ENCODE measurements at regions not wholly inside any gene's neighbourhood (a gene's known extent, or its start where the extent isn't known, plus 50 kb on each side); places are given as distances from the start of the nearest gene placed in this dataset.

DNA sequence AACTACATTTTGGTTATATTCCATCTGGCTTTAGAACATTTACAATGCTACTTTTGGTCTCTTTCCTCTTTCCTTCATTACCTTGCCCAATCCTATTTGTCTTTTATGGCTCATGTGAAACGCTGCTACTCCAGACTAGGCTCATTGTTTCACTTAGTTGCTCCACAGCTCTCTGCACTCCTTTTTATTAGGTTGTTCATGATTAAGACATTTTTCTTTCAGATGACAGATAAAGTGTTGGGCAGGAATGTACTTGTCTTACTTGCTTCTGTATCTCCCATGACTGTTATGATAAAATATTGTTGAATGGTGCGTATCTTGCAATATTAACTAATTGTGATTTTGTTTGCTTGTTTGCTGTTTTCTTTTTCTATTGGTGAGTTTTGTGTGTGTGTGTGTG is 1532.3 kb downstream of the KCNT2 start:
- DNase-seq (ENCODE audit: low spot score) = no peak

DNA sequence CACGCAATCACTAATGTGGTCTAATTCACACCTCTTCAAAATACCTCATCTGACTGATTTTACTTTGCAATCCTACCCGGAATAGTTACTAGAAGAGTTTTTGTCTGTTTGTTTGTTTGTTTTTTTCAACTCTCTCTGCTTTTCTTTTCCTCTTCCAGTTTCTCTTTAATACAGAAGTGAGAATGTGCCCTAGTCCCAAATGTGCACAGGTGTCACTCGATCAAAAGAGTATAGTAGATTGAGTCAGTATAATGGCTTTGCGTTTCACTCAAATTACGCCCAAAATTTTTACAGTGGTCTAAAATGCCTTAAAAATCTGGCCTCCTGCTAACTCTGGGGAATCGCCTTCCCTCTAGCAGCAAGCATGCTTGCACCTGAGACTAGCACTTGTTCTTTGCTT is 1536.8 kb downstream of the KCNT2 start:
- no peak for DNase-seq (ENCODE audit: low spot score)

DNA sequence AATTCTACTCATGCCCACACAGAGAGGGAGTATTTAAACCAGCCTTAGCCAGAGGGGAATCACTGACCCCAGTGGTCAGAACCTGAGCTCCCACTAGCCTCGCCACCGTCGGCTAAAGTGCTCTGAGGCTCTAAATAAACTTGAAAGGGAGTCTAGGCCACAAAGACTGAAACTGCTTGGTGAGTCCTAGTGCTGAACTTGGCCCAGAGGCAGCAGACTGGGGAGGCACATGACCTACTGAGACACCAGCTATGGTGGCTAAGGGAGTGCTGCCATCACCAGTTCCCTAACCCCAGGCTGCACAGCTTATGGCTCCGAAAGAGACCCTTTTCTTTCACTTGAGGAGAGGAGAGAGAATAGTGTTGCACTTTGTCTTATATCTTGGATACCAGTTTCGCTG is 1542.8 kb downstream of the KCNT2 start:
- no peak for DNase-seq (ENCODE audit: low spot score)

DNA sequence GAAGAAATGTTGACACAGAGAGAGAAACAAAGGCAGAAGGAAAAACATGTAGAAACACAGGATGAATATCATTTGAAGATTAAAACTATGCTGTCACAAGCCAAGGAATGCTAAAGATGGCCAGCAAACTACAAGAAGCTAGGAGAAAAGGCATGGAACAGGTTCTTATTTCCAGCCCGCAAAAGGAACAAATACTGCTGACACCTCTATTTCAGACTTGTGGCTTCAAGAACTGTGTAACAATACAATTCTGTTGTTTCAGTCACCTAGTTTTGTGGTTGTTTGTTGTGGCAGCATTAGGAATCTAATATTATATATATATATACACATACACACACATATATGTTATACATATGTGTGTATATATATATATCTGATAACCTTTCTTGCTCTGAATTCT is 1543.9 kb downstream of the KCNT2 start:
- DNase-seq (ENCODE audit: low spot score) = no peak

DNA sequence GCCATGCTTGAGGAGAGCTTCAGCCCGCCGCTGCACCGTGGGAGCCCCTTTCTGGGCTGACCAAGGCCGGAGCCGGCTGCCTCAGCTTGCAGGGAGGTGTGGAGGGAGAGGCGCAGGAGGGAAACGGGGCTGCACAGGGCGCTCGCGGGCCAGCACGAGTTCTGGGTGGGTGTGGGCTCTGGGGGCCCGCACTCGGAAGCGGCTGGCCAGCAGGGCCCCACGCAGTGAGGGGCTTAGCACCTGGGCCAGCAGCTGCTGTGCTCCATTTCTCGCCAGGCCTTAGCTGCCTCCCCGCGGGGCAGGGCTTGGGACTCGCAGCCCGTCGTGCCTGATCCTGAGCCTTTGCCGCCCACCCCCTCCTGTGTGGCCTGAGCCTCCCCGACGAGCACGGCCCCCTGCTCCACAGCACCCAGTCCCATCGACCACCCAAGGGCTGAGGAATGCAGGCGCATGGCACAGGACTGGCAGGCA is 1554.0 kb downstream of the KCNT2 start:
- no peak for DNase-seq (ENCODE audit: low spot score)

DNA sequence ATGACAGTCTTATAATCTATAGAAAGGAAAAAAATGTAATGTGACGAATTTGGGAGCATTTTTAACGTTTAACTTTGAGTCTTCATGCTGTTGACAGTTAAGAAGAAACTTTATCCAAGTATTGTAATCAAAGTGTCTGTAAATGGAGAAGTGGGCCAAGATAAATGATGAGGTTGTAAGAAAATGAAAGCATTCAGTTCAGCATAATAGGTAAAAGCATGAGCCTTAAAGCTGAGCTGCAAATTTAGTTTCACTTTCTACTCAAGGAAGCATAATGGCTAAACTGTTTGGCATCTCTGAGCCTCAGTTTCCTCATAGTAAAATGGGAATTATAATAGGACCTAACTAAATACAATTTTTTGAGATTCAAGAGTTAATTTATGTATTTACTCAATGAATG is 1554.8 kb downstream of the KCNT2 start:
- DNase-seq (ENCODE audit: low spot score) = no peak

DNA sequence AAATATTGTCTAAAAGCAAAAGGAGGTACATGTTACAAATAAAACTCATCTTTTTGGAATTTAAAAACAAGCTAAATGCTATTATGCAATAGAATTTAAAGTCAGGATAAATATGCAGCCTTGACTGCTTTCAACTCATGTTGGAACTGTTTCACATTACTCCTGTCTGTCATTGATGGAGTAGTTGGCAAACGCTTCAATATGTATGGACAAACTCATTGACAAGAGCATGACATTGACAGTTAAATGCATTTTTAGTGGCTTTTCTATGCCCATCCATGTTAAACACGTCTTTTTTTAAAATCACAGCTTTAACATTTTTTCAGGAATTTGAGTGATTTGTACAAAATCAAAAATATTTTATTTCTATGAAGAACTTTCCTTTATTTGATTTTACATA is 1560.5 kb downstream of the KCNT2 start:
- DNase-seq (ENCODE audit: low spot score) = no peak

DNA sequence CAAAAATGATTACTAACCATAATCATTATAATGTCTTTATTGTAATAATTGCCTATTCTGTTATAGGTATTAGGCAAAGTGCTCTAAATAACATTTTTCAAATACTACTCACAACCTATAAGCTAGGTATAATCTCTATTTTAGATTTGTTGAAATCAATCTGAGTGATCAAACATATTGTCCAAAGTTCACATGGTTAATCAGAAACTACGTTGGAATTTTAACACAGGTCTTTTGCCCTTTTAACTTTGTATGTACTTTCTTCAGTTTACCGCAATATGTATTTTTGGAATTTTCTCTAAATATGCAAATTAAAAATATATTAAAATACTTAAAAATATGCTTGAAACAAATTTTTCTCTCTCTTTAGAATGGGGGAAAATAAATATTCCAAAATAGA is 1563.2 kb downstream of the KCNT2 start:
- DNase-seq (ENCODE audit: low spot score) = no peak

DNA sequence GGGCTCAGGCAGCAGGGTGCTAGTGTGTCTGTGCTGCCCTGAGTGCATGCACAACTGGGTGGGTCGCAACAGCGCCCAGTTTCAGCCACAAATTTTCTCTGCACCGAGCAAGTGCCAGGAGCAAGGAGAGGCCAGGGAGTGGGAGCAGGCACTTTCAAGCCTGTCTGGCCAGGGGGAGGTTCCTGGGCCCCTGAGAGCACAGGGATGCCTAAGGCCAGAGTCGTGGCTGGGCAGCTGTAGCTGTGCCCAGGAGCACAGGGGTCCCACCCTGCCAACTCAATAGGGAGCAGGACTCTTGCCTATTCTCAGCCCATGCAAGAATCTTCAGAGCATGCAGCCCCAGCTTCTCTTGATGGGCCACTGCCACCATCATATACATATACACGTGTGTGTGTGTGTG is 1577.4 kb downstream of the KCNT2 start:
- DNase-seq (ENCODE audit: low spot score) = no peak

DNA sequence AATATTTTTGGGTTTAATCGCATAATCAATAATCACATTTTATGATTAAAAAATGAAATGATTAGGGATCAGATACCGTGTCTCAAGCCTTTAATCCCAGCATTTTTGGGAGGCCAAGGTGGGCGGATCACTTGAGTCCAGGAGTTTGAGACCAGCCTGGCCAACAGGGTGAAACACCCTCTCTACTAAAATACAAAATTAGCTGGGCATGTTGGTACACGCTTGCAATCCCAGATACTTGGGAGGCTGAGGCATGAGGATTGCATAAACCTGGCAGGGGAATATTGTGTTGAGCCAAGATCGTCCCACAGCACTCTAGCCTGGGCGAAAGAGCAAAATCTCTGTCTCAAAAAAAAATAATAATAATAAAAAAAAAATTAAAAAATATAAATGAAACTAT is 1581.4 kb downstream of the KCNT2 start:
- DNase-seq (ENCODE audit: low spot score) = no peak

DNA sequence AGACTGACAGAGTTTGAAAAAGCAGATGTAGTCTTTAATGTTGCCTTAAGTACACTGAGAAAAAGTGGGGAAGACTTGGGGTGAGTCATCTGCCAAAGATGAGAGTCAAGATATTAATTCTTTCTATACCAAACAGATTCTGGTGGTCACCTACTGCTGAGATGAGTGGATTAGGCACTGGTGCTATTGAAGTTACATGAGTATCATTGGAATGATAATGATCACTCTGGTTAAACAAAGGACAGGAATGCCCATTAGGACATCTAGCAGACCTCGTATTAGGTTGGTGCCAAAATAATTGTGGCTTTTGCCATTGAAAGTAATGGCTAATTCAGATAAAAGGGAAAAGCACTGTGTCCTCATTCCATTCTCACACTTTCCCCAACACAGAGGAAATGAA is 1588.9 kb downstream of the KCNT2 start:
- DNase-seq (ENCODE audit: low spot score) = no peak

DNA sequence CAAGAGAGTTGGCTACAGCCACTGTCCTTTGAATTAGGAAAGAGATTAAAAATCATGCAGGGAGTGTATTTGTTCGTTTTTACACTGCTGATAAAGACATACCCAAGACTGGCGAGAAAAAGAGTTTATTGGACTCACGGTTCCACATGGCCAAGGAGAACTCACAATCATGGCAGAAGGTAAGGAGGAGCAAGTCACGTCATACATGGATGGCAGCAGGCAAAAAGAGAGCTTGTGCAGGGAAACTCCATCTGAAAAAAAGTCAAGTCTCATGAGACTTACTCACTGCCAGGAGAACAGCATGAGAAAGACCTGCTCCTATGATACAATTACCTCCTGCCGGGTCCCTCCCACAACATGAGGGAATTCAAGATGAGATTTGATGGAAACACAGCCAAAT is 1595.2 kb downstream of the KCNT2 start:
- DNase-seq (ENCODE audit: low spot score) = no peak

DNA sequence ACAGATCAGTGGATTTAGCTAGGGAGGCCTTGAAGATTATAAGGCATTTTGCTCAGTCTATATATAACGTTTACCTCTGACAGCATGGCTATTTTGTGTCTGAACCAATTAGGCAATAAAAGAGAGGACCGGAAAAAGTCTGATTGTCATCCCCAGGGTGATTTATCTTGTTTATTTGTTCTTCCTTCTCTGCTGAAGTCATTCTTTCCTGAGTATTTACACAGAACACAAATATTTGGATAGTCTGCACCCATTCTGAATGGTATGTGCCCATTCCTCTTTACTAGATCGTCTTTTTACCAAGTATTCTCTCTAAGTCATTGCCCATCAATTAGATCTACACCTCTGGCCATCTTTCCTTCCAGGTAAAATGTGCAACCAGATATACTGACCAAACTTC is 1602.9 kb downstream of the KCNT2 start:
- DNase-seq (ENCODE audit: low spot score) = no peak

DNA sequence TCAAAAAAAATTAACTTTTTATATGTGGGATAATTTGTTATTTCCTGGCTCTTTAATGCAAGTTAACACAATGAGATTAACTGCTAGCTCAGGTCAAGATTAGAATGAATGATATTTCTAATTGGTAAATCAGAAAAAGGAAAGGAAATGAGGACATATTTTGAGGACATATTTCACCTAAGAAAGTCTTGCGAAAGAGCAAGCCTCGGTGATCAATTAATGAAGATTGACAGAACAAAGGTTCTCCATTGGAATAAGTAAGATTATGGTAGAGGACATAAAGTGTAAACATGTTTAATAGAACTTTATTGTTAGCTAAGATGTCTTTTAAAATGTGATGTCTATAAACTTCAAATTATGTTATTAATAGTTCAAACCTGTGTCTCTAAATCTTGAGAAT is 1617.8 kb downstream of the KCNT2 start:
- DNase-seq (ENCODE audit: low spot score) = no peak

DNA sequence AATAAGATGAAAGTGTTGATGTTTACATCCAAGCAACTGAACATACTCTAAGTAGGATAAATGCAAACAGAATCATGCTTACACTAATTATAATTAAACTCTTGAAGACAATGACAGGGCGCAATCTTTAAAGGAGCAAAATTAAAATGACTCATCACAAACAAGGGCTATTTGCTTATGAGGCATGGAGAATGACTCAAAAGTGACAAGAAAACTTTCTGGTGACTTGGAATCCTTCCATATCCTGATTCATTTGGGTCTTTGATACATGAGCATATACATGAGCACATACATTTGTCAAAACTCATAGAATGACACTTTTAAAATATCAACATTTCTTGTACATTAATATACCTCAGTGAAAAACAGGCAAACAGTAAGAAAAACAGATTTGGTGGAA is 1632.3 kb downstream of the KCNT2 start:
- DNase-seq (ENCODE audit: low spot score) = peak; percentile 96

DNA sequence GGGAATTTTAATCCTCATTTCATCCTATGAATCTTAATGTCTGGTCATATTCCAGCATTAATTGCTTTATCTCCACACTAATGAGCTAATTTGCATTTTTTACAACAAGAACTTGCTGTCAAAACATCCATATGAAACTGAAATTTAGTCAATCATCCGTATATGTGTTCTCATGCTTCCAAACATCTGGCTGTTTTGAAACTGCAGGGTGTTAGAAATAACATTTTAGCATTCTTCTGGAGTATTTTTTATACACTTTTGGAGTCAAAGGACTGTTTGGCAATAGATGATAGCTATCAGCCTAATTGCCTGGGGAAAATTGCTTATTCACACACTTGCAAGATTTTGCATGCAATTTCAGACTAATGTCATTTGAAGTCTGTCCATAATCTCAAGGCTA is 1639.3 kb downstream of the KCNT2 start:
- DNase-seq (ENCODE audit: low spot score) = no peak

DNA sequence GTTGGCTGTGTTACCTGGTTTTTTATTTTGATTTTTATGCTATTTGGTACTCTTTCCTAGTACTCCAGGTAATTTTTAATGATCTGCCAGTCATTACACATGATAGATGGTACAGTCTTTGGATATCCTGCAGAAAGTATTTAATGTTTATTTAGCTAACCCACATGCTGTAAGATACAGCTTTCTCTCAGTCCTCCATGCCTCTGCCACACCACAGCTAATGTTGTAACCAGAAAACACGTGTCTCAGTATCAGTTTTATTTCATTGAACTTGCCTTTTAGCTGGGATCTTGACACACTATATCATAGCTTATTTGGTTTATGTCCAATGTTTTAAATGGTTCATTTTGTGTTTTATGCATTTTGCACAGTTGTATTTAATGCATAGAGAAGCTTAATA is 1648.4 kb downstream of the KCNT2 start:
- DNase-seq (ENCODE audit: low spot score) = no peak

DNA sequence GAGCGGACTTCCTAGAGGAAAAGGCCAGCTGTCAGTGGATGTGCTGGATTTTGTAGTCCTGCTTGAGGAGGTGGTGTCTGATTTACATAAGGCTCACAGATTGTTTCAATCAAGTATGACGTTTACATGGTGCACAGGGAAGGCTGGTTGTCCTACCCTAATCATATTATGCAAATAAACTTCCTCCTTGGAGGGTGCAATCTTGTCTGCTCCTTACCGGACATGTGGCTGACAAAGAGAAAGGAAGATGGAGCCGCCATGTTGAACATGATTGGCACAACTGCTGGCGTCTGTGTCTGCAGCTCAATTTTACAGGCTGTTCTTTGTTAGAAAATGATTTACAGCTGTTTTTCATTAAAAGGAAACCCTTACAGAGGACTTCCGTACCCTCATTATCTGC is 1656.1 kb downstream of the KCNT2 start:
- no peak for DNase-seq (ENCODE audit: low spot score)

DNA sequence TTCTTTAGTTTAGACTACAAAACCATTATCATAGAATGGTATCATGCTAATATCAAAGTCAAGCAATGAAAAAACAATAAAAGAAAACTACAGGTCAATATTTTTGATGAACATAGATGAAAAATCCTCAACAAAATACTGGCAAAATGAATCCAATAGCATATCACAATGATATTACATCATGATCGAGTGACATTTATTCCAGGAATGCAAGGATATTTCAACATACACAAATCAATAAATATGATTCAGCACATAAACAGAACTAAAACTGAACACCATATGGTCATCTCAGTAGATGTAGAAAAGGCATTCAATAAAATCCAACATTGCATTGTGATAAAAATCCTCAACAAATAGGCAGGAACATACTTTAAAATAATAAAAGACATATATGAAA is 1657.7 kb downstream of the KCNT2 start:
- no peak for DNase-seq (ENCODE audit: low spot score)

DNA sequence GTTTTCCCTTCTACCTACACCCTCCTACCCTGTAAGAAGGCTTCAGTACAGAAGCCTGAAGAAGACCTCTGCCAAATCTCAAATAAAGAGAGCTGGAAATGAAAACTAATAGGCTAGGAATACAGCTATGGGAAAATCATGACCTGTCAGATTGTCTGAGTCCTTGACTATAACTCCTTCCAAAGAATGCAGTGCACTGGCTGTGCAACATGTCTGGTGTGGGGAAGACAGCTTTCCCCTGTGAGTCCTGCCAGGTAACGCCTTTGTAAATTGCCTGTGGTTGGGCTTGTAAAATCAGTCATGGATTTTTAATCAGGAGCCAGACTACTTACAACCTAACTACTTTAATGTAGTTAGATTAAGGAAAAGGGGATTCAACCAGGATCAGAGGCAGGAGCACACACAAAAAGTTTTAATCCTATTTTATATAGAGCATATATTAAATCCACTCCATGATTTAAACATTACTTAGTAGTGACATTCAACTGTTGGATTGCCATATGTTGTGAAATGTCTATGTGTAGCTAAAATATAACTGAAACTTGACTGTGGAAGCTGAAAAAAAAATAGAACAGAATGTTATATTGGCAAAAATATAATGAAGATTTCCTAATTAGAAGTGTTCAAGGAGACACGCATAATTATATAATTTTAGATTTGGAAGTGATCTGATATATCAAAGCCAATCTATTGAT is 1667.8 kb downstream of the KCNT2 start:
- DNase-seq (ENCODE audit: low spot score) = no peak

DNA sequence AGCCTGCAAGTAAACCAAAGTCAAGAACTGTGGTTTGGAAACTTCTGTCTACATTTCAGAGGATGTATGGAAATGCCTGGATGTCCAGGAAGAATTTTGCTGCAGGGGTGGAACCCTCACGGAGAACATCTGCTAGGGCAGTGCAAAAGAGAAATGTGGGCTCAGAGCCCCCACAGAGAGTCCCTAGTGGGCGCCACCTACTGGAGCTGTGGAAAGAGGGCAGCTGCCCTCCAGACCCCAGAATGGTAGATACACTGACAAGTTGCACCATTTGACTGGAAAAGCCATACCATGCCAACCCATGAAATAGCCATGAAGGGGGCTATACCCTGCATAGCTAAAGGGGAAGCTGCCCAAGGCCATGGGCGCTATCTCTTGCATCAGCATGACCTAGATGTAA is 1672.4 kb downstream of the KCNT2 start:
- no peak for DNase-seq (ENCODE audit: low spot score)

DNA sequence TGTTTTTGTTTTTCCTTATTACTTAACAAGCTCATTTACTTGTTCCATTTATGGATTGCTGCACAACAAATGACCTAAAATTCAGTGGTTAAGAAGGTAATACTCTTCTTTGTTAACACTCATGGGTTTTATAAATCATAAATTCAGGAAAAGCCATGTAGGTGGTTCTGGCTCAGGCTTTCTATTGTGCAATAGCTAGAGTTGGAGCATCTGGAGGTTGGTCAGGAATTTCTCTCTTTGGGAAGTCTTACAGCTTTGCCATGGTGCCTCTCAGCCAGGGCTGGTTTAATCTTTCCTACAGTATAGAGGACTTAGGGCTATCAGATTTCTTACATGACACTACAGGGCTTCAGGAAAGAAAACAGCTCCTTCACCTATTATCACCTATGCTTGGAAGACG is 1677.1 kb downstream of the KCNT2 start:
- no peak for DNase-seq (ENCODE audit: low spot score)

DNA sequence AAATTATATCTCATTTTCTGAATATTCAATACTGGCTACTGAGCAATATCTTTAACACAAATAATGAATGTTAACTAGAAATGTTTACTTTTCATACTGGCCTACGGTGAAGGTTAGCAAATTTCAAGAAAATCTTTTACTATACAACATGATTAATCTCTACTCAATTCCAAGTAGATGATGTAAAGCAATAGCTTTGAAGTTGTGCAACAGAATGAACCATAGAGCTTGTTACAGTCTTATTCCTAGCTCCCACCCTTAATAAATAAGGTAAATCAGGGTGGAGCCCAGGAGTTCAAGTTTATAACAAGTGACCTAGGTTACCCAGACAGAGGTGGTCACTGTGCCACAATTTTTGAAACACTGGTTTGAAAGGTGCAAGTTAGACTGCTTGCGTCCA is 1678.1 kb downstream of the KCNT2 start:
- DNase-seq (ENCODE audit: low spot score) = no peak

DNA sequence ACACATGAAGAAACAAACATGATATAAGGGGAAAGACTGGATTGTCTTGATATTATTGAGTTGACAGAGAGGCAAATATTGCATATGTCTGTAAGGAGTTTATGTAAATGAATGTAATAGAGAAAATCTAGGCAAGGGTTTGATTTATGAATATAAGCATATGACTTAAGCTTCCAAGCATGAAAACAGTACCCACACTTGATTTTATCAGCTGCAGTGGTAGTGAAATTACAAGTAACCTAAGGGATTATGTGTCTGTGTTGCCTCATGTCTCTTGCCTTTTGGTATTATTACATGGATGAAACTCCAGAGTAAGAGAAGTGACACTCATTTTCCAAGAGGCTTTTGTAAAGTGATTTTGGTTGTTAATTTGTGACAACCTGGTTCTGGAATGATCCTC is 1678.9 kb downstream of the KCNT2 start:
- no peak for DNase-seq (ENCODE audit: low spot score)

DNA sequence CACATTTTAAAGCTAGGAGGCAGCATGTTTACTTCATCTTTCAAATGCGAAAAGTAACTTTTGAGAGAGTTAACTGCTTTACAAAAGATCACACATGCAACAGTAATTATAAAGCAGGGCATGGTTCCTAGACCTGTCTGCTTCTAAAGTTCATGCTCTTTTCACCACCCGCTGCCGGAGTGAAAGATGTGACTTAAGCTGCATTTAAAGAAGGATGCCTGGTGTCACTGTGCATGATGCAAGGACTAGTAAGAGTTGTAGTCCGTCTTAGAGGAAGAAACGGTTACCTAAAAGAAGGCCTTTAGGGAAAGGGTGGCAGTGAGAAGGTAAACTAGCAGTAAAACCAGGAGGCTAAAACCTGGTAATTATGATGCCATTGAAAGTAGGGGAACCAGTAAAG is 1689.1 kb downstream of the KCNT2 start:
- no peak for DNase-seq (ENCODE audit: low spot score)

All from RKO (cell line).